Islet precursor cell (in vitro differentiated cells): ENCODE measurements at regions not wholly inside any gene's neighbourhood (a gene's known extent, or its start where the extent isn't known, plus 50 kb on each side); places are given as distances from the start of the nearest gene placed in this dataset.

Experiments
- DNase-seq: peaks from one replicate; pipeline ENCODE4 v3.0.0-alpha.2; 2018

DNA sequence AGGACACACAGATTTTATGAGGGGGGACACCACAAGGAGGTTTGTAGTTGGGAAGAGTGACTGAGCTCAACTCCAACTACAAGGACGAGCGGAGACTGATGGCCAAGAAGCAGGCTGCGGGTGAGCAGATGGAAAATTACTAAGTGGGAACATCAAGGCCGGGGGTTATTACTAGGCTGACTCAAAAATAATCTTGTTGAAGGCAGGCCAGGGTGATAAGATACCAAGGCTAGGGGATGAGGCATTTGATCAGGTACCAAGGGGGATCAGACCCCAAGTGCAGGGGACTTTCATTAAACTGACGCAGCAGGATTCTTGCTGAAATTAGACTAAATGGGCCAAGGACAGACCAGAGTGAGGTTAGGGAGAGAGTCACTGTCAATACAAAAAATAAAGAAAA, 119.4 kb upstream of the SORBS2 start:
- no peak for DNase-seq

DNA sequence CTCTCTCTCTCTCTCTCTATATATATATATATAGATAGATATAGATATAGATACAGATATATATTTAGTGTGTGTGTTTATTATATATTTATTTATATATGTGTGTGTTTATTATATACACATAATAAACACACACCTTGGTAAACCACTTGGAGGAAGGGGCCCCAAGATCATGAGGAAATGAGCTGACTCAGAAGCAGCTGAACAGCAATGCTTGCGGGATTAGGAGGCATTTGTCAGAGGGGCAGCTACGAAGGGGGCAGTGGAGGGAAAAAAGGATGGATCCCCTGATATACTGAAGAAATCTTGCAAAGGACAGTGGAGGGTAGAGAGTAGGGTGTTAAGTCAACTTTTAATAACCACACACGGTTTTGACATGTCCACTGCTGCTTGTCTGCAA, 120.0 kb upstream of the SORBS2 start:
- DNase-seq: no peak

DNA sequence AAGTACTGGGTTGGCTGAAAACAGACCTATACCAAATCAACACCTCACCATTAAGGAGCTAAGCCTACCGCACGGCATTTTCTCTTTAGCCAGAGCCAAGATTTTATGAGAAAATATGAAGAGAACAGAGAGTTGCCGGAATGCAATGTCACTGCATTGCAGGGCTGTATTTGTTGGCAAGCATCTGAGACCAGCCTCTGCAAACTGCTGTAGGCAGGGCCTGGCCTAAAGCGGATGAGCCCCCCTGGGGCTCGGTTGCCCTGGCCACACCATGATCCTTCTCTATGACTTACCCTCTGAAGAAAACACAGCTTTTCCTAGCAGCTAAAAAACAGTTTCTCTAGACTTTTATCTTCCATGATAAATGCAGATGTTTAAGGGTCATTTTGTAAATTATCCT, 120.5 kb upstream of the SORBS2 start:
- no peak for DNase-seq

DNA sequence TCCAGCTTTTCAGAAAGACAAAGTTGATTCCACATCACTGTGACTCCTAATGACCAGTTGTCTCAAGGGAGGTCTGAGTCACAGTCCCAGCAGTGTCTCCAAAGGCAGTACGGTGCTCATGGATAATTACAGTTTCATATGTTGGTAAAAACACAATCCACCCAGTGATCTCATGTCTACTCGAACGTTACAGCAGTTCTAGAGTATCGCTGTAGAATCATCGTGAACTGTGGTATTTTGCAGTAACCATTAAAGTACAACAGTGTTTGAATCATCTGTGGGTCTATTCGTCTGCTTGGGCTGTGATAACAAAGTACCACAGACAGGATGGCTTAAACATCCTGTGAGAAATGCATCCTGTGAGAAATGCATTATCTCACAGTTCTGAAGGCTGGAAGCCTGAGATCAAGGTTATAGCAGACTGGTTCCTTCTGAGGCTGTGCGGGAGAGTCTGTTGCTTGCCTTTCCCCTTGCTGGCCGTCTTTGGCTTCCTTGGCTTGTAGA, 121.1 kb upstream of the SORBS2 start:
- DNase-seq: peak; percentile 62

DNA sequence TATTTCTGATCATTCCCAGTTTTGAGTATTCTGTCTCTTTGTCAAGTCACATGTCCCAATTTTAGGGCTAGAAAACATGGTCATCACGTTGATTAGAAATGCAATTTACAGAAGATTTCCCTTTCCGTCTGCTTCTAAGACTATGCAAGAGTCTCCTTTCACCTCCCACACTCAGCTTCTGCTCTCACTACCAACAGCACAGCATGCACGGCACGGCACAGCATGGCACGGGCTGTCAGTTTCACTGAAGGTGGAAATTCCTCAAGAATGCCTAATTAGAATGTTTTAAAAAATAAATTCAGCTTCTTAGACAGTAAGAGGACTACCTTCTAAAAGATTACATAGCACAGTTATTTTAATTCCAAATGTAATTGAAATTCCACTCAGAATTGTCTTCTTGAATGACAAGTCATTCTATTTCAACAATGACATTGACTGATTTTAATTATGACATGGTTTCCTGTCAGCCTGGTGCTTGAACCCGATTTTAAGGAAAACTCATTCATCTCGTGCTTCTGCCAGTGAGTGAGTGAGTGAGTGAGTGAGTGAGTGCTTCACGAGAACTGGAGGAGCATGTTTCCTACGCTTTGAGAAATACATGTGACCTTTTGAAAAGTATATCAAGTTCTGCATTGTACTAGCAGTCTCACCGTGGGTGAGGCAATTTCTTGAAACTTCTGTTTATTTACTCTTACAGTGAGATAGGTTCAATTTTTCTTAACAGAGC, 124.8 kb upstream of the SORBS2 start:
- DNase-seq: no peak

DNA sequence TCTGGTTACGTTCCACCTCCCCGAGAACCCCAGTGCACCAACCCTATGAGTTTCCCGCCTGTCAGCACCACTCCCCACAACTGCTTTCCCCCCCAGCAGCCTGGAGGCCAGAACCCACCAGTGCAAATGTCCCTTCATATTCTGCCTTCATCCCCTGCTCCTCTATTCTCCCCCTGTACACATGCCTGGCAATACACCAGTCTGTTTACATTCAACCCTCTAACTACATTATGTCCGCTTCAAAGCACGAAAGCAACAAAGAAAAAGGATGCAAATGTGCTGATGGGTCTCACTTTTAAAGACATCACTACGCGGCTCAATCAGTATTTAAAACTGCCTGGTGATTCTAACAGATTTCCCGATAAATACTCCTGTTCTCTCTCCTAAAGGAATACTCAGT, 126.7 kb upstream of the SORBS2 start:
- DNase-seq: no peak

DNA sequence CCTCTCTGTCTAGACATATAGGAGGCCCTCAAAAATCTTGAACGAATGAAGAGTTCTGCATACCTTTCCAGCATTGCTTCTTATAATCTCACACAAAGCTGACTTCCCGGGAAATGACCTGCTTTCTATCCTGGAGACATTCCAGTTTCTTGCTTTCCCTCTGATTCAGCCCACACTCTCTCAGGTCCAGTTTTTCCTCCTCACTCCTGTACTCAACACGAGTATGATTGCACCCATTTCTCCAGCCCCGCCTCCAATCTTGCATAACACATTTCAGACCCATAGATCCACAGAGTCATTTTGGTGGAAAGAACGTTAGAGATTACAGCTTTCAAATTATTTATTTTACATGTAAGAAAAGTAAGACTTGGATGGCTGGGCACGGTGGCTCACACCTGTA, 127.5 kb upstream of the TLR3 start:
- no peak for DNase-seq

DNA sequence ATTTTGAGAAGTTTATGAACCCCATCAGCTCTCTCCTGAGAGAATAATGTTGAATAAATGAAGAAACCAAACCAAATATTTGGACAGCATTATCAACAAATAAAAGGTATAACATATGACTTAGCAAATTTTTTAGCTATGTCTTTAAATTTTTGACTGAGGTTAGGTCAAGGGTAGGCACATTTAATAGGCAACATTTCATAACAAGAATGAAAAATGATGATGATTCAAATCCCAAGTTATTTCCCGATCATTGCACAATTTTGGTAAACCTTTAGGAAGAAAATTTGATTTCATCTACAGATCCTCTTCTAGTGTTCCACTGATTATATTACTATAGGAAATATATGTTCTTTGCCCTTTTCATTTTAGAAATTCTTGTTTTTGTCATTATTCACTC, 123.7 kb upstream of the TLR3 start:
- no peak for DNase-seq

DNA sequence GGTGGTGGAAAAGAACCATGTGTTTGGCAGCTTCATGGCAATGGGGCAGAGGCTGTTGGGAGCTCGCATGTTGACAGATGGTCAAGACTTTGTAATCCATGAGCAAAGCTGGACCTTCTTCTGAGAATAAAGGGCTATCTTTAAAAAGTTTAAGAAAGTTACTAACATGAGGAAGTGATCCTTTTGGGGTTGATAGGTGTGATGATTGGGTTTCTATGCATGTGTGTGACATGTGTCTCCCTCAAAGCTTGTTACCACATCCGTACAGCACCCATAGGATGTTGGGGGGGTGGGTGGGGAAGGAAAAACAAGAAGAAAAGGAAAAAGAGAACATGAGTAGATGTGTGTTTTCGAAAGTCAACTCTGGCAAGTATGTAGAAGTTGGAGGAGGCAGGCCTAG, 123.0 kb upstream of the TLR3 start:
- no peak for DNase-seq

DNA sequence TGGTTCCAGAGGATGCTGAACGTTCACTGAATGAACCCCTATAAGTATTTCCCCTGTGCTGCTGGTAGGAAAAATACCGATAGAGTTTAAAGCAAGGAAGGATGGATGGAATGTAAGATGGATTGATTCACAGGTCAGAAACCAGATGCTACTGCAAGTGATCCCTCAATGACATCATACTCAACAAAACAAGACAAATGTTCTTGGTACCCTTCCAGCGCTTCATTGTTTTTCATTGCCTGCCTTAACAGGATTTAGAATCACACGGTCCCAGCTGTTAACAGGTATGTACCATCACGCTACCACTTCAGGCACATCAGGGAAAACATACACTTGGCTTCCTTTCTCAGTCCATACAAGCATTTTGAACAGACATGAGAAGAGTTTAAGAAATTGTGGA, 118.1 kb upstream of the TLR3 start:
- no peak for DNase-seq

DNA sequence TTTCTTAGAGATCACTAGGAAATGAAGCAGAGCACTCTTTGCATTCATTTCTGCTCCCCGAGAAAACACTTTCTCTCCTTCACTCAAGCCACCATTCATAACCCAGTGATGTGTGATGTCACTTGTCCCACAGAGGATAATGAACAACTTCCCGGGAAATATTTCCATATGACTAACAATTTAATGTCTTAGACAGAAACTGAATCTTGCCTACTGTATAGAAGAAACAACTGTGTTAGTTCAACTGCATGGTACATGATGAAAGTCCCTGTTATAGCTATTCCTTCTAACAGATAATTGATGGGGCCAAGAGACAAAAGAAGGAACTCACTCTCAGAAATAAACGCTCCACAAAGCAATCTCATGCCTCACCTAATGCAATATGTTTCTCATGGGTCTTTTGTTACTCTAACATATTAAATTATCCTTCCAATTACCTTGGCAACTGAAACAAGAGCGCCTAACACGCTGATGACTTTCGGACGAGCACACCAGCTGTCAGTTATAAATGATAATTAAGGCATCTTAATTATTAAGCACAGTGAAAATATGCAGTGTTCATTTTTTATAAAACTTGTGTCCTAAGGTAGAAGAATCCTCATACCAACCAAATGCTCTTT, 113.7 kb upstream of the TLR3 start:
- no peak for DNase-seq

DNA sequence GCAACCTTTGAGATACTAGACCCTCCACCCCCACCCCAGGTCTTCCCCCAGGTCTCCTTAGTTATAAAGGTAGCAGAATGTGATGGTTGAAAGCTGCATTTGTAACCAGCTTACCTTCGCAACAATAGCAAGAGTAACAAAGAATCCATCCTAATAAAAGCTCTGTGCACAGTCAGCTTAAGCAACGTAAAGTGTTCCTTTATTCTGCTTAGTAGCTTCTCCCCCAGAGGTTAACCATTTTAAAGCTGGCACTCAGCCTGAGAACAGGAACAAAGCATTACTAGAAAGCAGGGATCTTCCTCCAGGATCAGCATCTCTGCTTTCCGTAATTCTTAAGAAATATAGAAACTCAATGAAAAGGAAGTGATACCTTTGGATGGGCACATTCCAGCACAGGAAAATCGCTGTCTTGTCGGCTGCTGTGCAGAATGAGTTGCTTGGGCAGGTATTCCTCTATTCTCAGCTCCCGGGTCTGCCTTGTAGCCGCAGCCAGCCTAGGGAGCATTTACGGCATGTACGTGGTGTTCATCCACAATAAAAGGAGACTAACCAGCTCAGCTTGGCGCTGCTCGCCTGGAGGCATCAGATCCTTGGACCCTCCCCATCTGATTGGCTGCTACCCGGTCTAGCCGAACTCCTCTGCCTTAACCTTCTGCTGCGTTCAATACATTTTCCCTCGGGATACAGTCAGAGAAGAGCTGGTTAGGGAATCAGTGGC, 113.0 kb upstream of the TLR3 start:
- DNase-seq: no peak

DNA sequence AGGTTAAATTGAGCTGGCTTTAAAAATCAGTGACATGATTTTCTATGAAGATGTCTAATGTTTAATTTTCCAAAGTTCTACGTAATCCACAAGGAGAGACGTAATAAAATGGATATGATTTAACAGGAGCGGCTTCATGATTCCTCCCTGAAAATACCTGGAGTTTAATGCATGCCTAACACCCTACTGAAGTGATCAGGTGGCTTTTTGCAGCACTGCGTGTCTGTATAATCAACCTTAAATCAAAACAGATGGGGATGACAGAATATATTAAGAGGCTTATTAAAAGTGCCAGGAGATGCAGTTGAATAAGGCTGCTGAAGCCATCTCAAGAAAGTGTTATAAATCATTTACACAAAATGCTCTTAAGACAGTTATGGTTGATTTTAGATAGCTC, 112.4 kb upstream of the TLR3 start:
- DNase-seq: no peak

DNA sequence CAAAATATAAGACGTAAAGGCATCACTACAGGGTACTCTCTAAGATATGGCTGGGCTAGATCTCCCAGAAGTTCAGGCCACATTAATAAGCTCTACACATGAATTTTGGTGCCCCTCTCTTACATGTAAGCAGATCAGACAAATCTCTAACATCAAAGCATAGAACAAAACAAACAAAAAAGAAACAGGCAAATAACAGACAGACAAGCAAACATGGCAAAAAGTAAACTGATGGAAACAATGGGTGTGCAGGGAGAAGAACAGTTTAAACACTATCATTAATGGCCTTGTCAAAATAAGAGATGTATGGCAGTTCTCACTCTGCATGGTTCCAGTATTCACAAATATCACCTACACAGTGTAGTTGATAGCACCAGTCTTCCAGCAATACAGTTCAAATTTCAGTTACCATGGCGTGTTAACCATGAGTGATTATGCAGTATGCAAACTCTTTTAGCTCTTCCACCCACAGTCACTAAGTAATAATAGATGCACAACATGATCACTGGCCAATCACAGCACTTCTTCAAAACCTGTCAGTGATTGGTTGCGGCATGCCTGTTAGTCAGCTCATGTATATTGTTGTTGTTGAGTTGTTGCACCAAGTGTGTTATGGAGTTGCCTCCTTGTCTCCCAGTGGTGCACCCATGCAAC, 110.7 kb upstream of the TLR3 start:
- no peak for DNase-seq

DNA sequence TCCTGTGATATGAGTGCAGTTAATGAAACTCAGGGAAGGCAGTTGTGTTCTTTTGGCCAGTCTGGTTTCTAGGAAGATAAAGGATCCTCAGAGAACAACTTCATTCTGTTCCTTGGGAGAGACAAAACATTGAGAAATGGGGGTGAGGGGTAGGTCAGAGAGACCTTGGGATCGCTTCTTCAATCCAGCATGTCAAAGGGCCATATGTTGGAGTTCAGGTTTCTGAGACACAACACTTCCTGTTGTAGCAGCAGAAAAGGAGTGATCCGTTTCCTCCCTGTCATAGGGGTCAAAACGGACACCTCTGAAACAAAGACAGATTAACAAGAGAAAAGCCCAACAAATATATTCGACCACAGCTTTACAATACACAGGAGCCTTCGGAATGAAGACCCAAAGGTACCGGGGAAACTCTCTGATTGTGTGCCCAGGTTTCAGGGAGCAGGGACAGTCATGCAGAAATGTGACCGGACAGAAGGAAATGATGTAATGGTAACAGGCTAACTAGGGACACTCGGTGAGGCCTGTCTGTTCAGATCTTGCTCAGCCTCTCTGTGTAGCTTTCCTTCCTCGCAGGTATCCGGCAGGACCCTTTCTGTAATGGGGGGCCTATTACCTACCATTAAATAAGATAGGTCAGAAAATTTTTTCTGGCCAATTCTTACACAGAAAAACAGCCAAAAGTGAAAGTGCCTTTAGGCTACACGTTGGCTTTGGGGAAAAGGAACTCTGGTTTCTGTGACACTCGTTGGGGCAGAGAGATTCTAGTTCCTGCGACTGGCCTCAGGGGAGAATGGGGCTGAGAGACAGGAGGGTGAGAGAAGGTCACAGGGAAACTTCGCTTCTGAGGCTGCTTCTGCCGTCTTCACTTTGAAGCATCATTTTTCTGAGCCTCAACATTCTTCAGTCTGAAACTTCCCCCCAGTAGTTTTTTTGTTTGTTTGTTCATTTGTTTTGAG, 103.3 kb upstream of the TLR3 start:
- no peak for DNase-seq

DNA sequence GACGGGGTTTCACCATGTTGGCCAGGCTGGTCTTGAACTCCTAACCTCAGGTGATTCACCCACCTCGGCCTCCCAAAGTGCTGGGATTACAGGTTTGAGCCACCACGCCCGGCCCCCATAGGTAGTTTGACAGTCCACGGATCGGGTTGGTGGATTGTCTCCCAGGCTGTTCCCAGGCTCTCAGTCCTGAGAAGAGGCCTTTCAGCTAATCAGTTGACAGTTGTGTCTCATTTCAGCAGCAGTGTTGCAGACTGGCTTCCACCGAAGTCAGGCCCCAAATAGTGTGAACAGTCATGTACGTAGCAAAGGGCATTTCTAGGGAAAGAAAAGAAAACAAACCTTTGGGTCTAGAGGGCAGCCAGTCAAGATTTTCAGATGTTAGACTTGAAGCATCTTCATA, 102.4 kb upstream of the TLR3 start:
- no peak for DNase-seq

DNA sequence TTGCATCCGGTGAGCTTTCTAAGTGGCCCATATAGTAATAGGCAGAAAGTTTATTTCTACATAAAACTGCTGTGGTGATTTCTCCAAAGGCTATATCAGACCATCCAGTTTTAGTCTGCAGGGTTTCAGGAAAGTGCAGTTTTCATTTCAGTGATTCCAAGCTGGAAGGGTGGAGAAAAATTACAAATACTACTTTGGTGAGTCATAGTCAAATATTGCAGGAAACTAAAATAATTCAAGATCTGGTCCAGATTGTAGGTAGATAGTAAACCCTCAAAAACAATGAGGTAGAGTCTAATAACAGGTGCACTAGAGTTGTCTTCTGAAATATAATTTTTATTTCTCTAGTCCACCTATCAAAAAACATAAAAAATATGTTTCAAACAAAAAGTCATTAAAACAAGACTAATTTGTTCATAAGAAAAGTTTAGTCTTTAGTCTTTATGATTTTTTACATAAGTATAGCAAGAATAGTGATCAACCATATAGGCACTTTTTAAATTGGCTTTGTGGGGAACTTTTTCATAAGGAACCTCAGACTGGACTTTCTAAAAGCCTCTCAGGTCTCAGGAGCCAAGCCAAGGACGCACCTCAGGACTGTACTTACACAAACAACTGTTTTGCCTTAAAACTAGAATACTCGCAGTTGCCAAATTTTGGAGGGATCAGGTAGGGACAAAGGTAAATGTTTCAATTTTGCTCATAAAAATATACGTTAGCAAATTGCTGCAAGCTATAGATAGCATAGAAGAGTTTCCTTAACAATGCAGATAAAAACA, 101.8 kb upstream of the TLR3 start:
- no peak for DNase-seq

DNA sequence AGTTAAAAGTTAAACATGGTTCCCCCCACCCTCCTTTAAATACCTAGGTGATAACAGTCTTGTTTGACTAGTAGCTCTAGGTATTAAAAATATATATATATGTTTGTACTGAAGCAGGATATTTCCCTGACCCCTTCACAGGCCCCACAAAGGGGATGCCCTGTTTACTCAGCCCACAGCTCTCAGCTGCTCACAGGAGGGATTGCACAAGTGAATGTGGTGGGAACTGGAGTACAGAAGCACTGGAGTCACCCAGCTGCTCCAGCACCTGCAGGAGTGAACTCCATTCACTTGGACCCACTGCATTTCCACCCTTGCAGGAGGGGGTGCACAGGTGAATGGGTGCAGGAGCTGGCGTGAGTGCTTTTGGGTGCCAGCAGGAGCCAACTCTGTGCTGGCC, 99.3 kb upstream of the TLR3 start:
- DNase-seq: no peak

DNA sequence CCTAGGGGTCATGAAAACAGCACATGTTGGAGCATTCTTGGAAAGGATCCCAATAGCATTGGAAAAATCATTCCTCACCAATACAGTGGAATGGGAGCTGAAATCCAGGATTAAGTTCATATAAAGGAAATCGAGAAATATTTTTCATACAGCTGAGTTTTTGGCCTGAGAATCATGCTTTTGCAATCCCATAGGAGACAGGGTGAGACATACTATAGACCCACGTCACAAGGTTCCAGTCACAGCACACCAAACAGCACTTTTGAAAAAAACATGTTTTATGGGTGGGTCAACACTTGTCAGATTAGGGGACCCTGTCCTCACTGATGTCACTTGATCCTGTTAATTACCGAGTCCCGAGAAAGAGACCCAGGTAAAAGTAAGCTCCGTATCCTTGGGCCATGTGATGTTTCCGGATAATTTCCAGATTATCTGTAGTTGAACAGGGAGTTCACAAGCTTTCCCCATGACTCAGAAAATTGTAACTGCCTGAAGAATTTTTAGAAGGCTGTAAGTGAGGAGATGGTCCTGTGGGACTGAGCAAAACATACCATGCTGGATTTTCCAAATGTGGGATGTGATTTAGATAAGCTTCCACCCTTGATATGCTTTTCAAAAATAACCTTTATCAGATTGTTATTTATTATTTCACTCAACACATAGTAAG, 80.9 kb upstream of the TLR3 start:
- no peak for DNase-seq

DNA sequence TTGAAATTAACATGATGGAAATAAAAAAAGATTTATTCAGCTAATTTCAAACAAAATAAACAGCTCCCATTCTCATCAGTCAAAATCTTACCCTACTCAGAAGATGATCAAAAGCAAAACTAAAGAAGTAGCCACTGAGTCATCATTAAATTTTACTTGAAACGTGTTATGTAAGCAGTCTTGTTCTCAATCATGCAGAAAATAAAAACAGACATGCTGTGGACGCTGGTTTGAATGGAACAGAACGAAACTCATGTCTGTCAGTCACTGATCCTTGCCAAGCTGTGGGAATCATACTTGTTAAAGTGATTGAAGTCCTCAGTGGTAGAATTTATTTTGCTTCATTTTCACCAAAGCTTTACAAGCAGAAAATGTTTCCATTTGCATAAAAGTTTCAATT, 77.2 kb upstream of the TLR3 start:
- no peak for DNase-seq

DNA sequence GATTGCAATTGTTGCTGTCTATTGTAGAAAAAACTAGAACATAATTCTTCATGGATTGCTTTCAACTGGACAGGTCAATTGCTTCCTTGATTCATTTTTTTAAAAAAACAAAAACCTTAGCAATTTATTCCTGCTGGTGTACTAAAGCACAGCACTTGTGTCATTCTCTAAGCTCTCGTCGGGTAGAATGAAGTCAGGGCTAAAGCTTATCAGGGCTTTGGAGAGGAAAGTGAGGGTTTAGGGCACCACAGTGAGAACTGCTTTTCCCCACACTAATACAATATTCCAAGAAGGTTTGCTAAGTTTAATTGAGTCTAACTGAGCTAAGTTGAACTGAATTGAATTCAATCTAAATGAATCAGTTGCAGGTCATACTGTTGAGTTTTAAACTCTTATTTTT, 76.4 kb upstream of the TLR3 start:
- DNase-seq: no peak
